ENCODE measurements at regions not wholly inside any gene's neighbourhood (a gene's known extent, or its start where the extent isn't known, plus 50 kb on each side); places are given as distances from the start of the nearest gene placed in this dataset.

DNA sequence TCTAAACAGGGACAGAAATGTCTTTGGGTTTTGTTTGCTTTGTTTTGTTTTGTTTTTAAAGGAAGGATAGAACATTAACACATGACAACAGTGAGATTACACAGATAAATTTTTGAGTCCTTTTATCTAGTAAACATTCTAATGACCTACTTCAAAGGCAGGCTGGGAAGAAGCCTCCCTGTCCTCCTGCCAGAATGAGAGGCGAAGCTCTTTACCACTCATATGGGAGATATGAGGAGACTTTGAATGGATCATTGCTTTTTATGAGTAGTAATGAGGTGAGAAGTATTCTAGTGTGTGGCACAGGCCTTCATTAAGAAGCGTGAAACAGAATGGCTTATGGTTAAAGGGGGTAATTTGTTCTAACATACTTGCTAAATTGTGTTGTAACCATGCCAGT, 172.0 kb downstream of the FBXO8 start:
- no peaks in the 10 kb centered on the region for H3K27me3 ChIP-seq (ENCODE audit: insufficient read depth, low read depth)
- H3K4me3 ChIP-seq (IDR thresholded peaks at IDR 0.05; ENCODE audit: insufficient read depth, low read depth, low read length): no peak overlapping the region
- no peak overlapping the region for H2AFZ ChIP-seq (ENCODE audit: low read depth)
- H3K36me3 ChIP-seq (ENCODE audit: insufficient read depth): no peaks in the 10 kb centered on the region
- no peaks in the 10 kb centered on the region for H3K4me1 ChIP-seq (ENCODE audit: low read depth, poor library complexity, severe bottlenecking)
- H3K9ac ChIP-seq: no peak overlapping the region
- no peak overlapping the region for H3K27ac ChIP-seq
- TF ChIP-seq CTCF (conservative IDR thresholded peaks at IDR 0.05; ENCODE audit: low read depth, low read length): no peak
- H3K4me2 ChIP-seq: no peak overlapping the region
- no peaks in the 10 kb centered on the region for H4K20me1 ChIP-seq (ENCODE audit: insufficient read depth)
- no peaks in the 10 kb centered on the region for H3K79me2 ChIP-seq (ENCODE audit: insufficient read depth, low read depth)

DNA sequence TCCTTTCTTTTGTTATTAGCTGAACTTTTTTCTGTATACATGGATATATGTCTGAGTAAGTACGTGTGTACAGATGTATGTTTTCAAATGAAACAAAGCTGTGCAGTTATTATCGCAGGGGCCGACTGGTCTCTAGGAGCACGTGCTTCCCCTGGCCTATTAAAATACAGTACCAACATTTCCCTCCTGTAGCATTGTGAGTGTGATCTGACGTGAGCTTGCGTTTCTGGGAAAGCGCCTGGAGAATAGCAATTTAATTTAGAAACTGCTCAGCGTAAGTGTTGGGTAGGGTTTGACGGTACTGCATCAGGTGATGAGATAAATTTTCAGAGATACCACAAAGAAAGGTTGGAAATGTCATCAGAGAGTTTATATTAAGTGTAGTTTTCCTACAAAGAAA, 173.3 kb downstream of the FBXO8 start:
- no peaks in the 10 kb centered on the region for H4K20me1 ChIP-seq (ENCODE audit: insufficient read depth)
- no peaks in the 10 kb centered on the region for H3K36me3 ChIP-seq (ENCODE audit: insufficient read depth)
- no peaks in the 10 kb centered on the region for H3K79me2 ChIP-seq (ENCODE audit: insufficient read depth, low read depth)
- H3K9ac ChIP-seq: no peak overlapping the region
- H2AFZ ChIP-seq (ENCODE audit: low read depth): no peak overlapping the region
- no peak overlapping the region for H3K4me2 ChIP-seq
- no peak overlapping the region for H3K27ac ChIP-seq
- no peaks in the 10 kb centered on the region for H3K27me3 ChIP-seq (ENCODE audit: insufficient read depth, low read depth)
- no peak for TF ChIP-seq CTCF (conservative IDR thresholded peaks at IDR 0.05; ENCODE audit: low read depth, low read length)
- no peak overlapping the region for H3K4me3 ChIP-seq (IDR thresholded peaks at IDR 0.05; ENCODE audit: insufficient read depth, low read depth, low read length)
- no peaks in the 10 kb centered on the region for H3K4me1 ChIP-seq (ENCODE audit: low read depth, poor library complexity, severe bottlenecking)

GRCh38 chr4:174107746-174108354, 175.6 kb downstream of the FBXO8 start:
- Histone ChIP-seq H3K4me2 (no peak overlapping the region), H2AFZ (ENCODE audit: low read depth) (no peak overlapping the region), H3K9ac (no peak overlapping the region), H3K4me3 (IDR thresholded peaks at IDR 0.05; ENCODE audit: insufficient read depth, low read depth, low read length) (no peak overlapping the region), H4K20me1 (ENCODE audit: insufficient read depth) (no peaks in the 10 kb centered on the region), H3K36me3 (ENCODE audit: insufficient read depth) (no peaks in the 10 kb centered on the region), H3K27me3 (ENCODE audit: insufficient read depth, low read depth) (no peaks in the 10 kb centered on the region), H3K27ac (no peak overlapping the region), H3K79me2 (ENCODE audit: insufficient read depth, low read depth) (no peaks in the 10 kb centered on the region), H3K4me1 (ENCODE audit: low read depth, poor library complexity, severe bottlenecking) (no peaks in the 10 kb centered on the region)
- no peak for TF ChIP-seq CTCF (conservative IDR thresholded peaks at IDR 0.05; ENCODE audit: low read depth, low read length)

- no peak overlapping the region for H3K4me2 ChIP-seq
- no peaks in the 10 kb centered on the region for H3K4me1 ChIP-seq (ENCODE audit: low read depth, poor library complexity, severe bottlenecking)
- H3K4me3 ChIP-seq (IDR thresholded peaks at IDR 0.05; ENCODE audit: insufficient read depth, low read depth, low read length): no peak overlapping the region
- H2AFZ ChIP-seq (ENCODE audit: low read depth): no peak overlapping the region
- H4K20me1 ChIP-seq (ENCODE audit: insufficient read depth): no peaks in the 10 kb centered on the region
- no peaks in the 10 kb centered on the region for H3K79me2 ChIP-seq (ENCODE audit: insufficient read depth, low read depth)
- H3K36me3 ChIP-seq (ENCODE audit: insufficient read depth): no peaks in the 10 kb centered on the region
- no peaks in the 10 kb centered on the region for H3K27me3 ChIP-seq (ENCODE audit: insufficient read depth, low read depth)
- H3K9ac ChIP-seq: no peak overlapping the region
- no peak overlapping the region for H3K27ac ChIP-seq
- TF ChIP-seq CTCF (conservative IDR thresholded peaks at IDR 0.05; ENCODE audit: low read depth, low read length): no peak
Measured at GRCh38 chr4:174105202-174105601, 178.3 kb downstream of the FBXO8 start.
